Trophoblast cell (in vitro differentiated cells and primary cell): ENCODE measurements at regions not wholly inside any gene's neighbourhood (a gene's known extent, or its start where the extent isn't known, plus 50 kb on each side); places are given as distances from the start of the nearest gene placed in this dataset.

Experiments used
- DNase-seq, 2 donors: peaks; one replicate each; pipeline ENCODE4 v3.0.0-alpha.2; 2016
- H2AFZ ChIP-seq: 2 replicates; pipeline ENCODE4 v1.6.1; 2013; ENCODE audit warnings: low read length, moderate library complexity, mild to moderate bottlenecking; ENCODE audit not compliant: insufficient read depth, poor library complexity
- H2AK5ac ChIP-seq: 2 replicates; pipeline ENCODE4 v1.6.1; 2013; ENCODE audit warnings: mild to moderate bottlenecking, low read length
- H2BK120ac ChIP-seq: 2 replicates; pipeline ENCODE4 v1.6.1; 2013; ENCODE audit warnings: low read length, mild to moderate bottlenecking, moderate library complexity; ENCODE audit not compliant: insufficient read depth, poor library complexity
- H2BK12ac ChIP-seq: 2 replicates; pipeline ENCODE4 v1.6.1; 2013; ENCODE audit warnings: mild to moderate bottlenecking, low read length, moderate library complexity
- H2BK5ac ChIP-seq: 2 replicates; pipeline ENCODE4 v1.6.1; 2013; ENCODE audit warnings: low read length, low read depth, moderate library complexity, mild to moderate bottlenecking; ENCODE audit not compliant: poor library complexity
- H3K14ac ChIP-seq: 2 replicates; pipeline ENCODE4 v1.6.1; 2013; ENCODE audit warnings: mild to moderate bottlenecking, low read length
- H3K18ac ChIP-seq: 2 replicates; pipeline ENCODE4 v1.6.1; 2013; ENCODE audit warnings: mild to moderate bottlenecking, low read length
- H3K23ac ChIP-seq: 2 replicates; pipeline ENCODE4 v1.6.1; 2013; ENCODE audit warnings: low read length
- H3K27ac ChIP-seq: 2 replicates; pipeline ENCODE4 v1.5.1; 2013; ENCODE audit warnings: low read depth, mild to moderate bottlenecking, inconsistent platforms, low read length, moderate library complexity
- H3K27me3 ChIP-seq: 2 replicates; pipeline ENCODE4 v1.6.1; 2013; ENCODE audit warnings: inconsistent platforms, mild to moderate bottlenecking, low read length, moderate library complexity; ENCODE audit not compliant: insufficient read depth
- H3K36me3 ChIP-seq, 2 experiments: 1 replicate in 1 of 2; 2 replicates in 1 of 2; pipeline ENCODE4 v1.6.1; 2013; ENCODE audit warnings: low read length in 2 of 2, mild to moderate bottlenecking in 2 of 2, moderate library complexity in 1 of 2; ENCODE audit not compliant: insufficient read depth in 2 of 2, control insufficient read depth in 1 of 2
- H3K4ac ChIP-seq: 2 replicates; pipeline ENCODE4 v1.6.1; 2013; ENCODE audit warnings: low read depth, mild to moderate bottlenecking, low read length, moderate library complexity
- H3K4me1 ChIP-seq, 2 experiments: 1 replicate in 1 of 2; 2 replicates in 1 of 2; pipeline ENCODE4 v1.6.1; 2013; ENCODE audit warnings: low read length in 2 of 2, mild to moderate bottlenecking in 2 of 2, moderate library complexity in 1 of 2; ENCODE audit not compliant: insufficient read depth in 2 of 2, control insufficient read depth in 1 of 2
- H3K4me2 ChIP-seq: 2 replicates; pipeline ENCODE4 v1.6.1; 2013; ENCODE audit warnings: inconsistent platforms, mild to moderate bottlenecking, low read length, moderate library complexity
- H3K4me3 ChIP-seq: 2 replicates; pipeline ENCODE4 v1.5.1; 2013; ENCODE audit warnings: mild to moderate bottlenecking, low read depth, low read length, inconsistent platforms
- H3K79me1 ChIP-seq: one replicate; pipeline ENCODE4 v1.6.1; 2013; ENCODE audit warnings: low read length
- H3K79me2 ChIP-seq: 2 replicates; pipeline ENCODE4 v1.6.1; 2013; ENCODE audit warnings: low read length, mild to moderate bottlenecking; ENCODE audit not compliant: control insufficient read depth, insufficient read depth, poor library complexity
- H3K9ac ChIP-seq: 2 replicates; pipeline ENCODE4 v1.6.1; 2013; ENCODE audit warnings: mild to moderate bottlenecking, low read length
- H3K9me3 ChIP-seq: 2 replicates; pipeline ENCODE4 v1.6.1; 2013; ENCODE audit warnings: low read depth, mild to moderate bottlenecking, control low read depth, inconsistent platforms, low read length; ENCODE audit not compliant: insufficient read depth
- H4K12ac ChIP-seq: 2 replicates; pipeline ENCODE4 v1.6.1; 2013; ENCODE audit warnings: low read depth, mild to moderate bottlenecking, low read length, moderate library complexity
- H4K8ac ChIP-seq: 2 replicates; pipeline ENCODE4 v1.6.1; 2013; ENCODE audit warnings: low read depth, mild to moderate bottlenecking, low read length, moderate library complexity
- H4K91ac ChIP-seq: one replicate; pipeline ENCODE4 v1.6.1; 2013; ENCODE audit warnings: low read depth, mild to moderate bottlenecking, low read length, moderate library complexity
- WGBS: extraction: QIAGEN DNeasy Blood & Tissue Kit; methylation state at CpG from one replicate; pipeline ENCODE4 v1.1.7; 2013; ENCODE audit warnings: missing lambda C conversion rate; ENCODE audit not compliant: insufficient read length, insufficient coverage; ENCODE audit errors: extremely low coverage; 5-methylcytosine and 5-hydroxymethylcytosine counted together

DNA sequence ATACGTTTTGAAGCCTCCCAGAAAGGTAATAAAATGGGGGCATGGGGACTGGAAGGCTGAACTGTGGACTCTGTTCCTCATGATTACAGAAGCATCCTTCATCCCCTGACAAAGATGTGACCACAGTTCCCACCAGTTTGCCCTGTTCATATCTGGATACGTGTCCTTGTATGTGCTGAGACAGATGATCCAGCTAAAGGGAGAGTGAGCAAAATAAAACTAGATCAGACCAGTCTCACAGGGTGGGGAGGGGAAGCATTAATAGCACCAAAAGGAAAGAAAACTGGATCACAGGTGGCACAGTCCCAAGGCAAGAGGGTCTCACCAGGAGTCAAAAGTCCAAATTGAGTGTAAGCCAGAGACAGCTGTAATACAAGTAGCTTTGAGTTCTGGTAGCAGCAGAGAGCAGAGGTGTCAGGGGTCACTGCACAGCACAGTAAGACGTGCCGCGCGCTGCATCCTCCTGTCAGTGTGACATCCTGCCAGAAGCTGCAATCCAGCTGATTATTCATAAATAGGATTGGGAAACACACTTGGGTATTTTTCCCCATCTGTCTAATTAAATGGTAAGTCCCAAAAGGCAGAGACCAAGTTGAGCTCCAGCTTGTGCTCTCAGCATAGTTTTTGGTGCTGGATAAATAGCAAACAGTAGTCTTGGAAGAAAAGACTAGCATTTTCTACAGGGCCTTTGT lies 560.0 kb upstream of the CFAP20DC start:
- Histone ChIP-seq H3K9ac (no peak overlapping the region), H3K9me3 (peaks cover 4% of the 10 kb centered on the region), H2BK5ac (no peak overlapping the region), H3K27me3 (no peaks in the 10 kb centered on the region), H3K14ac (no peak overlapping the region), H3K79me2 (peaks cover 1% of the 10 kb centered on the region), H3K4me3 (no peak overlapping the region), H3K4me2 (no peak overlapping the region), H4K8ac (no peak overlapping the region), H3K4me1 (no peaks in the 10 kb centered on the region), H2AK5ac (no peak overlapping the region), H3K18ac (no peak overlapping the region), H2BK120ac (no peak overlapping the region), H3K79me1 (no peaks in the 10 kb centered on the region), H2AFZ (no peak overlapping the region), H3K23ac (no peak overlapping the region), H4K91ac (no peak overlapping the region), H4K12ac (no peak overlapping the region), H3K4ac (no peak overlapping the region), H3K27ac (no peak overlapping the region), H2BK12ac (no peak overlapping the region), H3K36me3 (no peaks in the 10 kb centered on the region)
- WGBS, result no CpG with 5 or more reads among the region's 6 CpGs
- DNase-seq, result no peak

DNA sequence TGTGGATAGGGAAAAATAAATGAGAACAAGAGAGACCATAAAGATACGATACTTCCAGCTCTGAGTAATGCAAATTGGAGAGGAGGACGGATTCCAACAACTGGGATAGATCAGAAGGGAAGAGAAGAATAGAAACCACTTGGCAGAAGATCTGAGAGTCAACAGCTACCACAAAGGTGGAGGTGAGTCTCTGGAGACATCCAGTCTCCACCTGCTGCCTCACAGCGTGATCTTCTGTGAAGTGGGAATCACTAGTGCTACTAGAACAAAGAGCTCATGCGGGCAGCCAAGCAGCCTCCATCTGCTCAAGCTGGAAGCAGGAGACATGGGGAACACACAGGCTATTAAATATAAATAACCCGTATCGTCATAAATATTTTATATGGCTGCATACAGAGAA lies 558.5 kb upstream of the CFAP20DC start:
- H2BK5ac ChIP-seq, result no peak overlapping the region
- no peak overlapping the region for H3K18ac ChIP-seq
- DNase-seq, result no peak
- no peak overlapping the region for H3K4me2 ChIP-seq
- H3K4ac ChIP-seq, result no peak overlapping the region
- H4K91ac ChIP-seq, result no peak overlapping the region
- H3K23ac ChIP-seq, result no peak overlapping the region
- H3K14ac ChIP-seq, result no peak overlapping the region
- H3K79me2 ChIP-seq, result peaks cover 1% of the 10 kb centered on the region
- H3K79me1 ChIP-seq, result no peaks in the 10 kb centered on the region
- H2BK12ac ChIP-seq, result no peak overlapping the region
- no peak overlapping the region for H3K9ac ChIP-seq
- no peaks in the 10 kb centered on the region for H3K4me1 ChIP-seq
- no peak overlapping the region for H2AK5ac ChIP-seq
- no peaks in the 10 kb centered on the region for H3K9me3 ChIP-seq
- H2BK120ac ChIP-seq, result no peak overlapping the region
- H3K36me3 ChIP-seq, result no peaks in the 10 kb centered on the region
- no peak overlapping the region for H2AFZ ChIP-seq
- no peak overlapping the region for H3K27ac ChIP-seq
- H4K8ac ChIP-seq, result no peak overlapping the region
- WGBS, result no CpG with 5 or more reads among the region's 6 CpGs
- no peak overlapping the region for H3K4me3 ChIP-seq
- no peak overlapping the region for H4K12ac ChIP-seq
- no peaks in the 10 kb centered on the region for H3K27me3 ChIP-seq

DNA sequence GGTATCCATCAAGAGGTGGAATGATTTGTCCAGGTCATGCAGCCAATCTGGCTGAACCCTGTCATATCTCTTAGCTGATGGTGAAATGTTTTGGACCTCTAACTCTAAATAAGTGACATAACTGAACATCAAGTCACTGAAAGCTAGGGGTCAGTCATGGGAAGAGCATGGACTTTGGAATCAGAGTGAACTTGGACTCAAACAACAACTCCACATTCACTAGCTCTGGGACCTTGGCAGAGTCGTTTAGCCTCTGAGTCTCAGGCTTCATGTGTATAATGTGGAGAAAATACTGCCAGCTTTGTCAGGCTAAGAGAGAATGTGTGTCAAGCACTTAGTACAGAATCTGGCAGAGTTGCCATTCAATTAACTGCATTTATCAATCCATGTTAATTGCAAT lies 557.8 kb upstream of the CFAP20DC start:
- H3K18ac ChIP-seq, result no peak overlapping the region
- H3K23ac ChIP-seq, result no peak overlapping the region
- no peak overlapping the region for H2BK12ac ChIP-seq
- H3K9me3 ChIP-seq, result no peaks in the 10 kb centered on the region
- no peaks in the 10 kb centered on the region for H3K79me1 ChIP-seq
- H3K79me2 ChIP-seq, result peaks cover 1% of the 10 kb centered on the region
- DNase-seq, result peak; percentile 3 to 43
- no peak overlapping the region for H3K9ac ChIP-seq
- H3K4me3 ChIP-seq, result no peak overlapping the region
- no peak overlapping the region for H2AK5ac ChIP-seq
- no peak overlapping the region for H3K4me2 ChIP-seq
- no peak overlapping the region for H4K8ac ChIP-seq
- WGBS, result no CpG with 5 or more reads among the region's 1 CpG
- no peak overlapping the region for H2BK120ac ChIP-seq
- no peak overlapping the region for H4K91ac ChIP-seq
- no peaks in the 10 kb centered on the region for H3K36me3 ChIP-seq
- H3K14ac ChIP-seq, result no peak overlapping the region
- no peak overlapping the region for H2BK5ac ChIP-seq
- no peaks in the 10 kb centered on the region for H3K27me3 ChIP-seq
- no peak overlapping the region for H3K27ac ChIP-seq
- no peak overlapping the region for H2AFZ ChIP-seq
- no peak overlapping the region for H4K12ac ChIP-seq
- H3K4ac ChIP-seq, result no peak overlapping the region
- H3K4me1 ChIP-seq, result no peaks in the 10 kb centered on the region

DNA sequence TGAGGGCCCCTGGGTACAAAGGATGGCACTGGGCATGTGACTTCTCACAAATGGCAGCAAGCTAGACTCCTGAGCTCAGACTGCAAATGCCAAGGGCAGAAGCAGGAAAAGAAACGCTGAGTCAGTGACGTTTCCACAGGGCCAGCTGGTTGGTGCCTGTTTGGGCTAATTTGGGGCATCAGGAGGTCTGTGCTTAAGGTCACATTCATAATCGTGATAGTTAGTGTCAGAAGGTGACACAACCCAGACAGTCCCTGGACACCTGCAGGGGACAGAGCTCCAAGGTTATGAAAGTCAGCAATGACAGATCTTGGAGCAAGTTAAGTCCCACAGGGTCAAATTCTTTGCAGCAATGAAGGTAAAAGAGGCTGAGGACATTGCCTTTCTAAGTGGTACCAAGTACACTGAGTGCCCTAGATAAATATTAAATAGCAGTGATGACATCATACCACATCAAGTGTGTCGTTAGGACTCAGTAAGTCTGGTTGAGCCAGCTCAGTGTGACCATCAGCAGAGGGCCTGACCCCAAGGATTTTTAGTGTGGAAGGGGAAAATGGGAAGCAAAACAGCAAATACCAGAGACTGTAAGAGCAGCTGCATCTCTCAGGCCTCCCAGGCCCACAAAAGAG lies 556.9 kb upstream of the CFAP20DC start:
- no peaks in the 10 kb centered on the region for H3K9me3 ChIP-seq

More for the DNA sequence above, 556.9 kb upstream of the CFAP20DC start:
- Histone ChIP-seq H3K27ac (no peak overlapping the region), H3K79me2 (peaks cover 1% of the 10 kb centered on the region), H3K27me3 (no peaks in the 10 kb centered on the region), H3K4me1 (no peaks in the 10 kb centered on the region), H4K8ac (no peak overlapping the region), H3K18ac (no peak overlapping the region), H3K36me3 (no peaks in the 10 kb centered on the region), H3K79me1 (no peaks in the 10 kb centered on the region), H2BK12ac (no peak overlapping the region), H3K4me3 (no peak overlapping the region), H4K12ac (no peak overlapping the region), H4K91ac (no peak overlapping the region), H3K9ac (no peak overlapping the region), H3K4me2 (no peak overlapping the region), H2AK5ac (no peak overlapping the region), H2BK5ac (no peak overlapping the region), H2AFZ (no peak overlapping the region), H3K4ac (no peak overlapping the region), H2BK120ac (no peak overlapping the region), H3K23ac (no peak overlapping the region), H3K14ac (no peak overlapping the region)
- DNase-seq, result no peak
- no CpG with 5 or more reads among the region's 4 CpGs for WGBS
